Mesenchymal stem cell (in vitro differentiated cells and primary cell): ENCODE measurements at regions not wholly inside any gene's neighbourhood (a gene's known extent, or its start where the extent isn't known, plus 50 kb on each side); places are given as distances from the start of the nearest gene placed in this dataset.

Experiments
- DNase-seq: peaks from one replicate; pipeline ENCODE4 v3.0.0-alpha.2; 2013
- H2AFZ ChIP-seq: one replicate; pipeline ENCODE4 v1.6.1; 2013; ENCODE audit warnings: low read depth, mild to moderate bottlenecking, control low read depth, inconsistent platforms, low read length, moderate library complexity
- H2AK5ac ChIP-seq: 2 replicates; pipeline ENCODE4 v1.6.1; 2013; ENCODE audit warnings: low read length, moderate library complexity, mild to moderate bottlenecking, inconsistent platforms; ENCODE audit not compliant: severe bottlenecking
- H2BK120ac ChIP-seq: one replicate; pipeline ENCODE4 v1.6.1; 2013; ENCODE audit warnings: low read depth, mild to moderate bottlenecking, inconsistent platforms, low read length, moderate library complexity
- H2BK12ac ChIP-seq, 2 experiments: one replicate each; pipeline ENCODE4 v1.6.1; 2013; ENCODE audit warnings: inconsistent platforms in 2 of 2, low read length in 2 of 2, mild to moderate bottlenecking in 2 of 2, moderate library complexity in 2 of 2, control low read depth in 1 of 2
- H2BK15ac ChIP-seq: one replicate; pipeline ENCODE4 v1.6.1; 2013; ENCODE audit warnings: mild to moderate bottlenecking, low read depth, inconsistent platforms; ENCODE audit not compliant: poor library complexity, severe bottlenecking
- H2BK5ac ChIP-seq: 2 replicates; pipeline ENCODE4 v1.6.1; 2013; ENCODE audit warnings: low read depth, mild to moderate bottlenecking, low read length, control low read depth, inconsistent platforms; ENCODE audit not compliant: poor library complexity, severe bottlenecking
- H3K14ac ChIP-seq, 2 experiments: one replicate each; pipeline ENCODE4 v1.6.1; 2013; ENCODE audit warnings: inconsistent platforms in 2 of 2, low read length in 2 of 2, control low read depth in 1 of 2, mild to moderate bottlenecking in 1 of 2, moderate library complexity in 1 of 2
- H3K18ac ChIP-seq, 2 experiments: one replicate each; pipeline ENCODE4 v1.6.1; 2013; ENCODE audit warnings: inconsistent platforms in 2 of 2, low read length in 2 of 2, control low read depth in 1 of 2, low read depth in 1 of 2, mild to moderate bottlenecking in 1 of 2
- H3K23ac ChIP-seq, 2 experiments: one replicate each; pipeline ENCODE4 v1.6.1; 2013; ENCODE audit warnings: inconsistent platforms in 2 of 2, low read length in 2 of 2, mild to moderate bottlenecking in 2 of 2, moderate library complexity in 2 of 2, control low read depth in 1 of 2
- H3K27ac ChIP-seq: 2 replicates; pipeline ENCODE4 v1.5.1; 2013; ENCODE audit warnings: mild to moderate bottlenecking, moderate library complexity, low read length, control low read depth, inconsistent platforms; ENCODE audit not compliant: poor library complexity, severe bottlenecking
- H3K27me3 ChIP-seq, 2 experiments: 2 replicates each; pipeline versions ENCODE4 v1.6.1 to v1.7.0; 2013; ENCODE audit warnings: low read length in 2 of 2, mild to moderate bottlenecking in 2 of 2, moderate library complexity in 2 of 2, control low read depth in 1 of 2, inconsistent platforms in 1 of 2; ENCODE audit not compliant: control insufficient read depth in 1 of 2, insufficient read depth in 1 of 2
- H3K36me3 ChIP-seq, 2 experiments: 2 replicates each; pipeline versions ENCODE4 v1.6.1 to v1.7.0; 2013; ENCODE audit warnings: low read length in 2 of 2, control low read depth in 1 of 2, inconsistent platforms in 1 of 2, low read depth in 1 of 2, mild to moderate bottlenecking in 1 of 2; ENCODE audit not compliant: insufficient read depth in 2 of 2, control insufficient read depth in 1 of 2
- H3K4ac ChIP-seq, 2 experiments: one replicate each; pipeline ENCODE4 v1.6.1; 2013; ENCODE audit warnings: inconsistent platforms in 2 of 2, low read length in 2 of 2, mild to moderate bottlenecking in 2 of 2, moderate library complexity in 2 of 2, control low read depth in 1 of 2, low read depth in 1 of 2
- H3K4me1 ChIP-seq: 2 replicates; pipeline ENCODE4 v1.6.1; 2013; ENCODE audit warnings: low read depth, low read length, control low read depth; ENCODE audit not compliant: control insufficient read depth, insufficient read depth
- H3K4me2 ChIP-seq: 2 replicates; pipeline ENCODE4 v1.6.1; 2013; ENCODE audit warnings: low read length, mild to moderate bottlenecking, inconsistent platforms; ENCODE audit not compliant: poor library complexity, severe bottlenecking
- H3K4me3 ChIP-seq, 2 experiments: 2 replicates each; pipeline versions ENCODE4 v1.5.1 to v1.7.0; 2013; ENCODE audit warnings: low read length in 2 of 2, mild to moderate bottlenecking in 2 of 2, control low read depth in 1 of 2, low read depth in 1 of 2; ENCODE audit not compliant: insufficient read depth in 1 of 2
- H3K79me1 ChIP-seq: replicated peaks from 2 replicates; pipeline ENCODE4 v1.6.1; 2013; ENCODE audit warnings: mild to moderate bottlenecking, control low read depth, low read length, inconsistent platforms; ENCODE audit not compliant: poor library complexity, severe bottlenecking
- H3K9ac ChIP-seq: 2 replicates; pipeline ENCODE4 v1.7.0; 2013; ENCODE audit warnings: mild to moderate bottlenecking, low read length, moderate library complexity
- H3K9me3 ChIP-seq: 2 replicates; pipeline ENCODE4 v1.7.0; 2013; ENCODE audit warnings: mild to moderate bottlenecking, low read length; ENCODE audit not compliant: control insufficient read depth
- H4K8ac ChIP-seq: one replicate; pipeline ENCODE4 v1.6.1; 2013; ENCODE audit warnings: inconsistent platforms, mild to moderate bottlenecking, low read length, moderate library complexity
- H4K91ac ChIP-seq: one replicate; pipeline ENCODE4 v1.6.1; 2013; ENCODE audit warnings: mild to moderate bottlenecking, low read length, inconsistent platforms
- WGBS: methylation state at CpG from one replicate; pipeline ENCODE4 v1.1.7; 2013; ENCODE audit warnings: mixed read lengths; 5-methylcytosine and 5-hydroxymethylcytosine counted together

- H3K9ac ChIP-seq = no peak overlapping the region
- H3K4me3 ChIP-seq = no peak overlapping the region
- H3K4me2 ChIP-seq = no peak overlapping the region
- H3K36me3 ChIP-seq = no peaks in the 10 kb centered on the region
- H3K14ac ChIP-seq = peak overlapping the region in 1 of 2 experiments; percentile 39
- H4K91ac ChIP-seq = no peak overlapping the region
- no peak overlapping the region for H2AFZ ChIP-seq
- peak overlapping the region; percentile 50 for H2BK5ac ChIP-seq
- H3K23ac ChIP-seq = no peak overlapping the region
- peak overlapping the region; percentile 65 for H2AK5ac ChIP-seq
- peak overlapping the region; percentile 71 to 96 for H2BK12ac ChIP-seq
- H2BK120ac ChIP-seq = peak overlapping the region; percentile 42
- no peak overlapping the region for H2BK15ac ChIP-seq
- no peak overlapping the region for H3K27ac ChIP-seq
- no peak for DNase-seq
- 96% methylated on average over 6 of the region's 6 CpGs for WGBS
- H3K9me3 ChIP-seq = peaks cover 4% of the 10 kb centered on the region
- no peaks in the 10 kb centered on the region for H3K79me1 ChIP-seq
- peak overlapping the region; percentile 34 to 65 for H3K18ac ChIP-seq
- peaks cover 9% of the 10 kb centered on the region for H3K4me1 ChIP-seq
- peak overlapping the region in 1 of 2 experiments; percentile 58 for H3K4ac ChIP-seq
- H4K8ac ChIP-seq = no peak overlapping the region
- H3K27me3 ChIP-seq = no peaks in the 10 kb centered on the region
Observed at GRCh38 chr2:12033494-12033893, 287.1 kb downstream of the LPIN1 start.

GRCh38 chr2:12034382-12034781 lies 287.9 kb downstream of the LPIN1 start:
- Histone ChIP-seq H3K79me1 (no peaks in the 10 kb centered on the region), H4K8ac (no peak overlapping the region), H2BK15ac (no peak overlapping the region), H3K14ac (no peak overlapping the region), H3K27ac (no peak overlapping the region), H2AK5ac (peak overlapping the region; percentile 87), H2BK120ac (no peak overlapping the region), H2BK12ac (peak overlapping the region in 1 of 2 experiments; percentile 47), H3K36me3 (no peaks in the 10 kb centered on the region), H3K9ac (no peak overlapping the region), H2AFZ (no peak overlapping the region), H3K4me2 (no peak overlapping the region), H3K4me1 (peaks cover 9% of the 10 kb centered on the region), H3K4ac (no peak overlapping the region), H2BK5ac (no peak overlapping the region), H3K18ac (no peak overlapping the region), H4K91ac (no peak overlapping the region), H3K23ac (no peak overlapping the region), H3K27me3 (no peaks in the 10 kb centered on the region), H3K9me3 (peaks cover 13% of the 10 kb centered on the region), H3K4me3 (no peak overlapping the region)
- WGBS = 95% methylated on average over 5 of the region's 8 CpGs
- DNase-seq = no peak

- Histone ChIP-seq H4K91ac (no peak overlapping the region), H3K36me3 (no peaks in the 10 kb centered on the region), H2BK5ac (no peak overlapping the region), H3K79me1 (no peaks in the 10 kb centered on the region), H2BK12ac (no peak overlapping the region), H2AFZ (no peak overlapping the region), H3K23ac (no peak overlapping the region), H3K9ac (no peak overlapping the region), H2BK120ac (no peak overlapping the region), H3K4me2 (no peak overlapping the region), H3K4ac (no peak overlapping the region), H3K18ac (no peak overlapping the region), H3K27ac (no peak overlapping the region), H3K4me3 (no peak overlapping the region), H3K9me3 (peaks cover 20% of the 10 kb centered on the region), H3K27me3 (no peaks in the 10 kb centered on the region), H4K8ac (no peak overlapping the region), H2BK15ac (no peak overlapping the region), H3K14ac (no peak overlapping the region), H3K4me1 (peaks cover 9% of the 10 kb centered on the region), H2AK5ac (no peak overlapping the region)
- DNase-seq = no peak
- WGBS = 93% methylated on average over 11 of the region's 11 CpGs
Observed at GRCh38 chr2:12035029-12035720, 288.7 kb downstream of the LPIN1 start.

- no peak overlapping the region for H3K23ac ChIP-seq
- WGBS = no CpG with 5 or more reads among the region's 1 CpG
Observed at GRCh38 chr2:12035956-12036639, 289.7 kb downstream of the LPIN1 start.

More at GRCh38 chr2:12035956-12036639, 289.7 kb downstream of the LPIN1 start:
- peaks cover 9% of the 10 kb centered on the region for H3K4me1 ChIP-seq
- no peak overlapping the region for H3K4ac ChIP-seq
- H3K27ac ChIP-seq = no peak overlapping the region
- H2AK5ac ChIP-seq = no peak overlapping the region
- no peak overlapping the region for H2BK15ac ChIP-seq
- H3K18ac ChIP-seq = no peak overlapping the region
- no peaks in the 10 kb centered on the region for H3K36me3 ChIP-seq
- H3K27me3 ChIP-seq = no peaks in the 10 kb centered on the region
- H3K9me3 ChIP-seq = peaks cover 28% of the 10 kb centered on the region
- no peak for DNase-seq
- H3K9ac ChIP-seq = no peak overlapping the region
- no peak overlapping the region for H2BK120ac ChIP-seq
- H3K4me3 ChIP-seq = no peak overlapping the region
- no peak overlapping the region for H3K4me2 ChIP-seq
- no peak overlapping the region for H2BK12ac ChIP-seq
- H3K79me1 ChIP-seq = no peaks in the 10 kb centered on the region
- H2BK5ac ChIP-seq = no peak overlapping the region
- no peak overlapping the region for H3K14ac ChIP-seq
- no peak overlapping the region for H4K91ac ChIP-seq
- H4K8ac ChIP-seq = no peak overlapping the region
- no peak overlapping the region for H2AFZ ChIP-seq
